HepG2 (cell line): ENCODE measurements at regions not wholly inside any gene's neighbourhood (a gene's known extent, or its start where the extent isn't known, plus 50 kb on each side); places are given as distances from the start of the nearest gene placed in this dataset.

Experiments
- ATF2 ChIP-seq: sonication (generic); formaldehyde crosslinking; IDR thresholded peaks from 2 replicates; pipeline ENCODE4 v1.4.0; 2020; ENCODE audit warnings: missing genetic modification reagents
- GATA4 ChIP-seq: sonication (generic); IDR thresholded peaks from 2 replicates; pipeline ENCODE4 v1.6.1; 2016; ENCODE audit warnings: antibody characterized with exemption, low read depth, borderline replicate concordance
- ISX ChIP-seq: sonication (generic); formaldehyde crosslinking; conservative IDR thresholded peaks from 2 replicates; pipeline ENCODE4 v1.5.0; 2020; ENCODE audit warnings: missing genetic modification reagents
- REST ChIP-seq, 2 experiments: IDR thresholded peaks; 2 replicates each; pipeline ENCODE4 v1.6.1; 2011 to 2012; ENCODE audit warnings: low read length in 2 of 2, borderline replicate concordance in 1 of 2, low read depth in 1 of 2, mild to moderate bottlenecking in 1 of 2, moderate library complexity in 1 of 2
- SKIL ChIP-seq: sonication (generic); formaldehyde crosslinking; IDR thresholded peaks from 2 replicates; pipeline ENCODE4 v1.8.0; 2022; ENCODE audit warnings: missing genetic modification reagents, mild to moderate bottlenecking, moderate library complexity, borderline replicate concordance
- SP140L ChIP-seq: sonication (generic); formaldehyde crosslinking; IDR thresholded peaks from 2 replicates; pipeline ENCODE4 v1.4.0; 2020; ENCODE audit warnings: missing genetic modification reagents, borderline replicate concordance
- TCF12 ChIP-seq, 2 experiments: fragments of 450-650 bp in 1 of 2; sonication (generic) in 1 of 2; formaldehyde crosslinking in 1 of 2; IDR thresholded peaks; 2 replicates each; pipeline versions ENCODE4 v1.6.1 to v1.8.0; 2017 to 2022; ENCODE audit warnings: antibody characterized with exemption in 1 of 2, mild to moderate bottlenecking in 1 of 2, missing genetic modification reagents in 1 of 2, moderate library complexity in 1 of 2
- TRIM24 ChIP-seq: sonication (generic); formaldehyde crosslinking; IDR thresholded peaks from 2 replicates; pipeline ENCODE4 v1.8.0; 2022; ENCODE audit warnings: mild to moderate bottlenecking, missing genetic modification reagents
- ZNF12 ChIP-seq: sonication (generic); formaldehyde crosslinking; IDR thresholded peaks from 2 replicates; pipeline ENCODE4 v1.5.0; 2020; ENCODE audit warnings: missing genetic modification reagents
- ZNF557 ChIP-seq: sonication (generic); formaldehyde crosslinking; IDR thresholded peaks from 2 replicates; pipeline ENCODE4 v1.4.0; 2020; ENCODE audit warnings: missing genetic modification reagents
- ZNF687 ChIP-seq: sonication (generic); formaldehyde crosslinking; IDR thresholded peaks from 2 replicates; pipeline ENCODE4 v1.5.1; 2020; ENCODE audit warnings: mild to moderate bottlenecking, missing genetic modification reagents, moderate library complexity
- ZNF800 ChIP-seq: sonication (generic); formaldehyde crosslinking; IDR thresholded peaks from 2 replicates; pipeline ENCODE4 v1.4.0; 2020; ENCODE audit warnings: missing genetic modification reagents

- TF ChIP-seq SKIL (CRISPR knock-in tag) (0 out of 2 replicates have a peak, but pooled peaks have one; percentile 36), ZNF557 (no peak), GATA4 (no peak), ZNF12 (CRISPR knock-in tag) (no peak), ISX (CRISPR knock-in tag) (no peak), REST (IDR thresholded peaks at IDR 0.05; ENCODE audit: borderline replicate concordance in 1 of 2, low read depth in 1 of 2, low read length in 2 of 2) (no peak), TRIM24 (CRISPR knock-in tag) (no peak), ATF2 (CRISPR knock-in tag) (peak; percentile 49; the same call in 1 of the 2 replicates), SP140L (no peak), ZNF800 (CRISPR knock-in tag) (0 out of 2 replicates have a peak, but pooled peaks have one; percentile 26), ZNF687 (CRISPR knock-in tag) (peak; percentile 73), TCF12 (IDR thresholded peaks at IDR 0.05) (no peak), TCF12 (CRISPR knock-in tag; IDR thresholded peaks at IDR 0.05) (no peak)
Measured at GRCh38 chr1:39132505-39133339, 71.8 kb upstream of the MACF1 start (continued).
